NT2/D1 (cell line): ENCODE measurements at regions not wholly inside any gene's neighbourhood (a gene's known extent, or its start where the extent isn't known, plus 50 kb on each side); places are given as distances from the start of the nearest gene placed in this dataset.

Experiments
- DNase-seq: peaks from one replicate; pipeline ENCODE4 v3.0.0-alpha.2; 2011; ENCODE audit warnings: low read depth, low spot score
- H3K27me3 ChIP-seq: 2 replicates; pipeline ENCODE4 v1.6.0; 2011; ENCODE audit warnings: mild to moderate bottlenecking; ENCODE audit not compliant: insufficient read length, insufficient read depth
- H3K36me3 ChIP-seq: 2 replicates; pipeline ENCODE4 v1.6.1; 2011; ENCODE audit warnings: mild to moderate bottlenecking, low read length, mixed read lengths; ENCODE audit not compliant: insufficient read depth, insufficient read length
- H3K4me1 ChIP-seq: 2 replicates; pipeline ENCODE4 v1.5.1; 2011; ENCODE audit not compliant: insufficient read depth, insufficient read length
- H3K4me3 ChIP-seq: 2 replicates; pipeline ENCODE4 v1.5.1; 2011; ENCODE audit warnings: low read depth; ENCODE audit not compliant: insufficient read length
- H3K9ac ChIP-seq: 2 replicates; pipeline ENCODE4 v1.6.0; 2011; ENCODE audit warnings: low read depth; ENCODE audit not compliant: insufficient read length
- H3K9me3 ChIP-seq: 2 replicates; pipeline ENCODE4 v1.5.1; 2011; ENCODE audit warnings: mild to moderate bottlenecking, low read length; ENCODE audit not compliant: insufficient read depth
- SUZ12 ChIP-seq: IDR thresholded peaks from 2 replicates; pipeline ENCODE4 v1.6.1; 2011; ENCODE audit not compliant: insufficient read length, insufficient read depth; ENCODE audit errors: extremely low read depth
- YY1 ChIP-seq: IDR thresholded peaks from 2 replicates; pipeline ENCODE4 v1.6.1; 2011; ENCODE audit not compliant: insufficient read length, insufficient read depth
- ZNF274 ChIP-seq: IDR thresholded peaks from 2 replicates; pipeline ENCODE4 v1.6.1; 2011; ENCODE audit warnings: mild to moderate bottlenecking, low read depth, low read length

GRCh38 chr12:85369365-85370154 is 89.5 kb downstream of the ALX1 start:
- TF ChIP-seq SUZ12 (no peak), YY1 (no peak), ZNF274 (no peak)
- no peak for DNase-seq
- Histone ChIP-seq H3K9ac (no peak overlapping the region), H3K36me3 (no peaks in the 10 kb centered on the region), H3K4me3 (no peak overlapping the region), H3K27me3 (no peaks in the 10 kb centered on the region), H3K9me3 (no peaks in the 10 kb centered on the region), H3K4me1 (no peaks in the 10 kb centered on the region)

GRCh38 chr12:85373045-85373444 is 93.0 kb downstream of the ALX1 start:
- DNase-seq, result no peak
- no peaks in the 10 kb centered on the region for H3K27me3 ChIP-seq
- no peak overlapping the region for H3K9ac ChIP-seq
- no peaks in the 10 kb centered on the region for H3K36me3 ChIP-seq
- no peaks in the 10 kb centered on the region for H3K9me3 ChIP-seq
- H3K4me3 ChIP-seq, result no peak overlapping the region
- no peak for TF ChIP-seq SUZ12
- TF ChIP-seq ZNF274, result no peak
- TF ChIP-seq YY1, result no peak
- H3K4me1 ChIP-seq, result no peaks in the 10 kb centered on the region

- TF ChIP-seq SUZ12, result no peak
- no peak for TF ChIP-seq ZNF274
- no peak for TF ChIP-seq YY1
- H3K27me3 ChIP-seq, result no peaks in the 10 kb centered on the region
Observed at GRCh38 chr12:85374981-85375380, 95.0 kb downstream of the ALX1 start.

GRCh38 chr12:85385406-85385805 is 105.4 kb downstream of the ALX1 start:
- DNase-seq, result no peak
- H3K4me1 ChIP-seq, result no peaks in the 10 kb centered on the region
- H3K9me3 ChIP-seq, result no peaks in the 10 kb centered on the region
- no peaks in the 10 kb centered on the region for H3K36me3 ChIP-seq
- no peak overlapping the region for H3K9ac ChIP-seq
- H3K27me3 ChIP-seq, result no peaks in the 10 kb centered on the region
- no peak overlapping the region for H3K4me3 ChIP-seq
- TF ChIP-seq SUZ12 (no peak), YY1 (no peak), ZNF274 (no peak)

More at GRCh38 chr12:85374981-85375380, 95.0 kb downstream of the ALX1 start:
- no peak overlapping the region for H3K4me3 ChIP-seq
- H3K36me3 ChIP-seq, result no peaks in the 10 kb centered on the region
- H3K9ac ChIP-seq, result no peak overlapping the region
- no peak for DNase-seq
- no peaks in the 10 kb centered on the region for H3K9me3 ChIP-seq
- H3K4me1 ChIP-seq, result no peaks in the 10 kb centered on the region

- DNase-seq, result no peak
Observed at GRCh38 chr12:85390266-85390665, 110.2 kb downstream of the ALX1 start.

GRCh38 chr12:85392508-85392907 is 112.5 kb downstream of the ALX1 start:
- Histone ChIP-seq H3K4me1 (no peaks in the 10 kb centered on the region), H3K9me3 (no peaks in the 10 kb centered on the region), H3K36me3 (no peaks in the 10 kb centered on the region), H3K9ac (no peak overlapping the region), H3K4me3 (no peak overlapping the region), H3K27me3 (no peaks in the 10 kb centered on the region)
- TF ChIP-seq ZNF274 (no peak), SUZ12 (no peak), YY1 (no peak)
- DNase-seq, result no peak

More at GRCh38 chr12:85390266-85390665, 110.2 kb downstream of the ALX1 start:
- TF ChIP-seq ZNF274 (no peak), SUZ12 (no peak), YY1 (no peak)
- H3K4me1 ChIP-seq, result no peaks in the 10 kb centered on the region
- no peak overlapping the region for H3K4me3 ChIP-seq
- no peaks in the 10 kb centered on the region for H3K9me3 ChIP-seq
- no peaks in the 10 kb centered on the region for H3K36me3 ChIP-seq
- H3K27me3 ChIP-seq, result no peaks in the 10 kb centered on the region
- H3K9ac ChIP-seq, result no peak overlapping the region

GRCh38 chr12:85393606-85394005 is 113.6 kb downstream of the ALX1 start:
- H3K9ac ChIP-seq, result no peak overlapping the region
- H3K4me1 ChIP-seq, result no peaks in the 10 kb centered on the region
- no peaks in the 10 kb centered on the region for H3K36me3 ChIP-seq
- TF ChIP-seq ZNF274 (no peak), YY1 (no peak), SUZ12 (no peak)
- no peaks in the 10 kb centered on the region for H3K9me3 ChIP-seq
- H3K4me3 ChIP-seq, result no peak overlapping the region
- DNase-seq, result no peak
- H3K27me3 ChIP-seq, result no peaks in the 10 kb centered on the region
